M059J (cell line): ENCODE measurements at regions not wholly inside any gene's neighbourhood (a gene's known extent, or its start where the extent isn't known, plus 50 kb on each side); places are given as distances from the start of the nearest gene placed in this dataset.
"Not testable (repeated sequence)": the region's sequence is repeated elsewhere in the genome, so short reads cannot be mapped to it uniquely, and the experiment has no call there.

Experiments
- DNase-seq: peaks from one replicate; pipeline ENCODE4 v3.0.0-alpha.2; 2012; ENCODE audit warnings: low read depth

DNA sequence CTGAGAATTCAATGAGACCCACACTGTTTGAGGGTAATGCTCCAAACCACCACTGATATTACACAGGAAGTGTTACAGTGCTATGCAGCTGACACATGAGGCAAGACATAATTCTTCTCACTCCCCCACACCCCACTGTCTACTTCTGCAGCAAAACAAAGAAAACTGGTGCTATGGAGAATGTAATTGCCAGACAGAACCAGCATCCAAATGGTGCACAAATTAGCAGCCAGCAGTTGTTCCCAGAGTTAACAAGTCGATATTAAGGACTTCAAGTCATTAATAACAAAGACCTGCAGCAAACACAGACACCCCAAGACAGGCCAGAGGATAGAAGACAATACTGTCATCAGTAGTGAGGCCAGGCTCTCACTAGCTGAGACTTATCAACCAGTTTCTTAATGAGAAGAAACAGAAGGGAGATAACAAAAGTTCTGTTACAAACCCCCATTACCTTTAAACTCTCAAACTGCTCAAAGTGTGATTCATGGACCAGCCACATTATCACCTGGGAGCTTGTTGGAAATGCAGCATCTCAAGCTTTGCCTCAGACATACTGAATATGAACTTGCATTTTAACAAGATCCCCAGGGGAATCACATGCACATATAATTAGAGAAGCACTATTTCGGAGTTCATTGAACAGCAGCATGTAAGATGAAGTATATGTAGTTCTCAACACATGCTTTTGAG, 58.7 kb upstream of the FNDC3B start:
- no peak for DNase-seq

DNA sequence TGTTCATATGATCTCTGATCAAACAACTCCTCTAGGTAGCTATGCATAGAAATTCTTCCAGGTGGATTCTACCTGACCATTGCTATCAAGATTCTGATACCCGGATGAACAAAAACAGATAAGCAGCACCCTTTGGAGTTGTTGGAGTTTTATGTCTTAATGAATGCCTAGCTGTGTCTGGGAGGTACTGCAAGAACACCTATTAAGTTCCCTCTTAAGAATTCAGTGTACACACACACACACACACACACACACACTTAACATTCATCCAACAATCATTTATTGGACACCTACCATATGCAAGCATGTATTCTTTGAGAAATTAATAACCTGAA, 58.1 kb upstream of the FNDC3B start:
- no peak for DNase-seq

- DNase-seq, result peak; percentile 86
Observed at GRCh38 chr3:171982828-171983227, 56.5 kb upstream of the FNDC3B start.

- not testable (repeated sequence) for DNase-seq
Observed at GRCh38 chr3:171983685-171984084, 55.7 kb upstream of the FNDC3B start.

DNA sequence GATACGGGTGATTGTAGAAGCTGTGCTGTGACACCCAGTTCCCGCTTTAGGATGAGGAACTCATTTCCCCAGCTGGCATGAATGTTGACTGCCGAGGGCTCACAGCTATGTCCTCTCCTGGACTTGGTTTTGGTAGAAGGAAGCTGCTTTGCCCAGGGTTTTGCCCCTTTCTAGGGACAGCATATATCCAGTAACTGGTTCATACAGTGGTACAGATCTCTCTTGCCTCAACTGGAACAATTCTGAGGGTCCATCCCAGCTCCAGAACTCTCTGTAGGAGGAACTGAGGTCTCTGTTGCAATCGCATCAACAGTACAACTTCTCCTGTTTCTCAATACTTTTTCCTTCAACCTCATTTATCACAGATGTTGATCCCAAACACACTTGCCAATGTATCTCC, 54.5 kb upstream of the FNDC3B start:
- no peak for DNase-seq

DNA sequence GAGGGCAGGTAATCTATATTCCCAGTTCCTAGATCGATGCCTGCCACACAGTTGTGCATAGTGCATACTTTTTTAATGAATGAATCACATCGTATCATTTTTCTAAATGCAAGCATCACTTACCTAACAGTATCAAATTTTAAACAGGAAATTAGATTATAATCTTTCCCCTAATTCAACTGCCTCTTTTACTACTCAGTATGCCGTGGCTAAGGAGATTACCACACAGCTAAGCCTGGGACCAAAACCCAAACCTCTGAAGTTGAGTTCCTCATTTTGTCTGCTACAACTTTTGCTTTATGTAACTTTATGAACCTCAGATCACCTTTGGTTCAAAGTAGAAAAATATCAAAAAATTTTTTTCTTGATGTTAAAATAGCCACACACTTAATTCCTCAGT, 53.2 kb upstream of the FNDC3B start:
- DNase-seq, result no peak

DNA sequence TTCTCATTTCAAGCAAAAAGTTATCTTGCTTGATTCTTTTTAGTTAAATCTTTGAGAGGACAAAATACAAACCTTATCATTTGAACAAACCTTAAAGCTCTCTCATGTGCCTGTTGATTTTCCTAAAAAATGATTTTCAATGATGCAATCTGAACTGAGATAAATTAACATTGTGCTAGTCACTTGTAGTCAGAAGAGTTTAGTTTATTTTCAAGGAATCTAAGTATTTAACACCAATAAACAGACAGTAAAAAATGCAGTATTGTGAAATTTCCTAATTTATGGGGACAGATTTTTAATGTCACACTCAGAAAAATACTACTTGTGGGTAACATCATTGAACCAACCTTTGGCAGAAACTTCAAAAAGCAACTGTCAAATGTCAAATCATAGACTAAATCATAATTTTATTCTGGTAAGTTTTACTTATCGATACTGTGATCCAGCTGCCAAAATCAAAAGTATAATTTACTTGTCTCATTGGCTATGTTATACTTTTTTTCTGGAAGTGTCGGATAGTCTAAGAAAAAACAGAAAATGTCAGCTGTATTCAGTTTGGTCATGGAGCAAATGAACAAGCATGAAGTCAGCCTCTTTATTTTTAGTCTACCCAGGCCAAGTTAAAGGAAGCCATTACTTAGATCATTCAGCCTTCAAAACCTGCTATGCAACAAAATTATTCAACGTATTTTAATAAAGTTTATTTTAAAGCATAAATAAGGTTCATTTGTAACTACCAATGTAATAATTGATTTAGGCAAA, 52.4 kb upstream of the FNDC3B start:
- DNase-seq, result no peak
